NCI-H69 (cell line): ENCODE measurements at regions not wholly inside any gene's neighbourhood (a gene's known extent, or its start where the extent isn't known, plus 50 kb on each side); places are given as distances from the start of the nearest gene placed in this dataset.
A peak's percentile ranks its signal among the peaks of the same experiment; 100 is the strongest.
"Not testable (repeated sequence)": the region's sequence is repeated elsewhere in the genome, so short reads cannot be mapped to it uniquely, and the experiment has no call there.

ENCODE experiments used
- DNase-seq: peaks from one replicate; lab custom pipeline; 2025; lab: John Stamatoyannopoulos, UW

- no peak for DNase-seq
These were observed 147.2 kb downstream of the NDUFA12 start for GRCh38 chr12:94856324-94856723.

- DNase-seq, result no peak
These were observed 147.6 kb downstream of the NDUFA12 start for GRCh38 chr12:94855853-94856252.

GRCh38 chr12:94851396-94852028 is 152.0 kb downstream of the NDUFA12 start:
- DNase-seq, result no peak

- DNase-seq, result no peak
These were observed 154.0 kb downstream of the NDUFA12 start for GRCh38 chr12:94849411-94849976.

- DNase-seq, result no peak
These were observed 154.5 kb downstream of the NDUFA12 start for GRCh38 chr12:94848966-94849365.

- no peak for DNase-seq
These were observed 158.4 kb downstream of the NDUFA12 start for GRCh38 chr12:94845110-94845509.

- no peak for DNase-seq
These were observed 159.0 kb downstream of the NDUFA12 start for GRCh38 chr12:94844452-94844851.

GRCh38 chr12:94841904-94842610 is 161.4 kb downstream of the NDUFA12 start:
- DNase-seq, result no peak

GRCh38 chr12:94841177-94841576 is 162.3 kb downstream of the NDUFA12 start:
- DNase-seq, result peak; percentile 54

GRCh38 chr12:94839347-94839746 is 164.2 kb downstream of the NDUFA12 start:
- DNase-seq, result no peak

GRCh38 chr12:94836952-94837670 is 166.4 kb downstream of the NDUFA12 start:
- DNase-seq, result not testable (repeated sequence)

GRCh38 chr12:94834036-94834625 is 169.4 kb downstream of the NDUFA12 start:
- no peak for DNase-seq

- peak; percentile 89 for DNase-seq
These were observed 170.5 kb downstream of the NDUFA12 start for GRCh38 chr12:94832780-94833681.

GRCh38 chr12:94832105-94832504 is 171.4 kb downstream of the NDUFA12 start:
- DNase-seq, result no peak

- DNase-seq, result peak; percentile 48
These were observed 172.3 kb downstream of the NDUFA12 start for GRCh38 chr12:94831081-94831751.

GRCh38 chr12:94829552-94829951 is 173.9 kb downstream of the NDUFA12 start:
- DNase-seq, result no peak

- no peak for DNase-seq
These were observed 168.7 kb upstream of the TMCC3 start for GRCh38 chr12:94819011-94819410.

GRCh38 chr12:94817695-94818075 is 167.3 kb upstream of the TMCC3 start:
- no peak for DNase-seq

GRCh38 chr12:94817201-94817600 is 166.8 kb upstream of the TMCC3 start:
- DNase-seq, result not testable (repeated sequence)

- DNase-seq, result not testable (repeated sequence)
These were observed 166.4 kb upstream of the TMCC3 start for GRCh38 chr12:94816746-94817145.

- no peak for DNase-seq
These were observed 165.6 kb upstream of the TMCC3 start for GRCh38 chr12:94815958-94816357.
